CD14-positive monocyte (primary cell): ENCODE measurements at regions not wholly inside any gene's neighbourhood (a gene's known extent, or its start where the extent isn't known, plus 50 kb on each side); places are given as distances from the start of the nearest gene placed in this dataset.

ENCODE experiments used
- DNase-seq, 3 donors: peaks; one replicate each; pipeline ENCODE4 v3.0.0-alpha.2; 2011 to 2022
- H2AFZ ChIP-seq: 2 replicates; pipeline ENCODE4 v1.6.0; 2012; ENCODE audit warnings: mild to moderate bottlenecking, low read depth, low read length, inconsistent platforms; ENCODE audit not compliant: insufficient read depth, poor library complexity, severe bottlenecking
- H3K27ac ChIP-seq, 2 donors: 1 replicate in 1 of 2; 2 replicates in 1 of 2; pipeline ENCODE4 v1.5.1; 2012 to 2013; ENCODE audit warnings: low read length in 2 of 2, control low read depth in 1 of 2, inconsistent platforms in 1 of 2, low read depth in 1 of 2, mild to moderate bottlenecking in 1 of 2
- H3K27me3 ChIP-seq, 2 donors: one replicate each; pipeline versions ENCODE4 v1.6.0 to v1.6.1; 2011 to 2013; ENCODE audit warnings: low read length in 2 of 2; ENCODE audit not compliant: control insufficient read depth in 2 of 2, insufficient read depth in 2 of 2
- H3K36me3 ChIP-seq, 2 donors: replicated peaks in 1 of 2; 1 replicate in 1 of 2; 2 replicates in 1 of 2; pipeline versions ENCODE4 v1.5.1 to v1.6.1; 2012 to 2013; ENCODE audit warnings: low read length in 2 of 2, control low read depth in 1 of 2, inconsistent platforms in 1 of 2, mild to moderate bottlenecking in 1 of 2; ENCODE audit not compliant: insufficient read depth in 2 of 2, control insufficient read depth in 1 of 2
- H3K4me1 ChIP-seq, 2 donors: 1 replicate in 1 of 2; 2 replicates in 1 of 2; pipeline versions ENCODE4 v1.5.1 to v1.6.1; 2012 to 2013; ENCODE audit warnings: low read length in 2 of 2, control low read depth in 1 of 2, inconsistent platforms in 1 of 2, mild to moderate bottlenecking in 1 of 2, moderate library complexity in 1 of 2; ENCODE audit not compliant: insufficient read depth in 2 of 2, control insufficient read depth in 1 of 2
- H3K4me2 ChIP-seq: replicated peaks from 2 replicates; pipeline ENCODE3; 2012; ENCODE audit warnings: low read length, moderate library complexity, mild to moderate bottlenecking; ENCODE audit not compliant: poor library complexity, severe bottlenecking; ENCODE audit errors: extremely low read depth
- H3K4me3 ChIP-seq, 3 experiments: fragments of 200-600 bp in 1 of 3; sonication (generic) in 1 of 3; replicated peaks in 1 of 3; 1 replicate in 2 of 3; 2 replicates in 1 of 3; pipeline ENCODE4 v1.5.1; 2011 to 2013; ENCODE audit warnings: low read length in 3 of 3, mild to moderate bottlenecking in 3 of 3, control low read depth in 2 of 3, low read depth in 2 of 3, inconsistent platforms in 1 of 3, moderate library complexity in 1 of 3
- H3K79me2 ChIP-seq: 2 replicates; pipeline ENCODE4 v1.6.0; 2012; ENCODE audit warnings: mild to moderate bottlenecking, control low read depth, inconsistent platforms, low read length, moderate library complexity; ENCODE audit not compliant: insufficient read depth
- H3K9ac ChIP-seq: 2 replicates; pipeline ENCODE4 v1.6.0; 2017; ENCODE audit warnings: low read length, mild to moderate bottlenecking; ENCODE audit not compliant: insufficient read depth, poor library complexity, severe bottlenecking
- H3K9me3 ChIP-seq, 2 donors: replicated peaks in 1 of 2; 1 replicate in 1 of 2; 2 replicates in 1 of 2; pipeline versions ENCODE4 v1.5.1 to v1.6.1; 2012 to 2013; ENCODE audit warnings: low read length in 2 of 2, control low read depth in 1 of 2; ENCODE audit not compliant: control insufficient read depth in 1 of 2, insufficient read depth in 1 of 2
- H4K20me1 ChIP-seq: 2 replicates; pipeline ENCODE4 v1.6.0; 2012; ENCODE audit warnings: mild to moderate bottlenecking, low read length, control low read depth, moderate library complexity; ENCODE audit not compliant: insufficient read depth
- H3K27ac Mint-ChIP-seq, 7 donors: one replicate each; pipeline ENCODE4 v1.8.0; 2020; ENCODE audit warnings: mild to moderate bottlenecking in 7 of 7, mixed read lengths in 7 of 7, moderate library complexity in 6 of 7, inconsistent platforms in 2 of 7
- H3K27me3 Mint-ChIP-seq, 3 donors: one replicate each; pipeline ENCODE4 v1.8.0; 2021 to 2022; ENCODE audit warnings: low read depth in 3 of 3, mild to moderate bottlenecking in 3 of 3, mixed read lengths in 3 of 3, moderate library complexity in 3 of 3, inconsistent platforms in 1 of 3
- H3K36me3 Mint-ChIP-seq, 2 donors: one replicate each; pipeline ENCODE4 v1.8.0; 2020; ENCODE audit warnings: mixed read lengths in 2 of 2, inconsistent platforms in 1 of 2, mild to moderate bottlenecking in 1 of 2
- H3K4me1 Mint-ChIP-seq: one replicate; pipeline ENCODE4 v1.8.0; 2020; ENCODE audit warnings: mild to moderate bottlenecking, mixed read lengths
- H3K4me3 Mint-ChIP-seq, 2 donors: one replicate each; pipeline ENCODE4 v1.8.0; 2020; ENCODE audit warnings: mild to moderate bottlenecking in 2 of 2, mixed read lengths in 2 of 2, moderate library complexity in 1 of 2
- H3K9me3 Mint-ChIP-seq, 7 donors: one replicate each; pipeline ENCODE4 v1.8.0; 2020 to 2022; ENCODE audit warnings: mixed read lengths in 7 of 7, mild to moderate bottlenecking in 6 of 7, moderate library complexity in 6 of 7, inconsistent platforms in 2 of 7
- WGBS: methylation state at CpG from one replicate; pipeline ENCODE4 v1.1.5; 2013; ENCODE audit warnings: missing lambda C conversion rate; ENCODE audit not compliant: insufficient coverage; 5-methylcytosine and 5-hydroxymethylcytosine counted together
- intact Hi-C, 2 donors: fragments of 100-400 bp; cut with micrococcal nuclease; formaldehyde crosslinking; loops; one replicate each; pipeline versions ENCODE4 v1.15.0 to v1.15.1; 2023
- TF ChIP-seq, protein P1 (sequence below): fragments of 200-600 bp; IDR thresholded peaks from one replicate; pipeline ENCODE4 v1.8.0; 2022; ENCODE audit warnings: antibody characterized with exemption, mild to moderate bottlenecking

DNA sequence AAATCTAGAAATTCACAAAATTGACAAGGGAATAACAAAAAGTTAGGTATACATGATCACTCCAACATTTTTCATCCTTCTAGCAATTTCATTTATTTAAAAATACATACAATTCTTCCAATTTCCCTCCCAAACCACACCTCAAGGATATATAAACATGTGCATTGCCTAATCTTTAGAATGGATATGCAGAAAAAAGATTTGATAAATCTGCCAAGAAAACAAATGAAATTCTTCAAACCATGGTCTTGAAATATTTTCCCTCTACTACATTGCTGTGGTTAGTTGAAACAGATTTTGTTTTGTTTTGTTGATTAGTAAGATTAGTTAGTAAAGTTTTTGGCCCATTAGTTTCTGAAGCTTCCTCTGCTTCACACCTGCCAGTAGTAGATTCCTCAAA lies 703.3 kb upstream of the CCDC179 start:
- no peak for DNase-seq
- H3K4me1 Mint-ChIP-seq: no peaks in the 10 kb centered on the region
- intact Hi-C loops: no loop called here
- no peaks in the 10 kb centered on the region for H3K79me2 ChIP-seq
- H3K9ac ChIP-seq: no peak overlapping the region
- H3K27ac Mint-ChIP-seq: no peak overlapping the region
- no peak overlapping the region for H3K4me2 ChIP-seq
- no peaks in the 10 kb centered on the region for H3K4me1 ChIP-seq
- H4K20me1 ChIP-seq: no peaks in the 10 kb centered on the region
- peaks cover 1 to 5% (median 3%) of the 10 kb centered on the region in 7 donors for H3K9me3 Mint-ChIP-seq
- H3K9me3 ChIP-seq: peaks cover 0 to 2% of the 10 kb centered on the region in 2 donors
- no peaks in the 10 kb centered on the region for H3K36me3 ChIP-seq
- no peak overlapping the region for H2AFZ ChIP-seq
- TF ChIP-seq, protein P1, sequence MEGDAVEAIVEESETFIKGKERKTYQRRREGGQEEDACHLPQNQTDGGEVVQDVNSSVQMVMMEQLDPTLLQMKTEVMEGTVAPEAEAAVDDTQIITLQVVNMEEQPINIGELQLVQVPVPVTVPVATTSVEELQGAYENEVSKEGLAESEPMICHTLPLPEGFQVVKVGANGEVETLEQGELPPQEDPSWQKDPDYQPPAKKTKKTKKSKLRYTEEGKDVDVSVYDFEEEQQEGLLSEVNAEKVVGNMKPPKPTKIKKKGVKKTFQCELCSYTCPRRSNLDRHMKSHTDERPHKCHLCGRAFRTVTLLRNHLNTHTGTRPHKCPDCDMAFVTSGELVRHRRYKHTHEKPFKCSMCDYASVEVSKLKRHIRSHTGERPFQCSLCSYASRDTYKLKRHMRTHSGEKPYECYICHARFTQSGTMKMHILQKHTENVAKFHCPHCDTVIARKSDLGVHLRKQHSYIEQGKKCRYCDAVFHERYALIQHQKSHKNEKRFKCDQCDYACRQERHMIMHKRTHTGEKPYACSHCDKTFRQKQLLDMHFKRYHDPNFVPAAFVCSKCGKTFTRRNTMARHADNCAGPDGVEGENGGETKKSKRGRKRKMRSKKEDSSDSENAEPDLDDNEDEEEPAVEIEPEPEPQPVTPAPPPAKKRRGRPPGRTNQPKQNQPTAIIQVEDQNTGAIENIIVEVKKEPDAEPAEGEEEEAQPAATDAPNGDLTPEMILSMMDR: no peak
- H3K4me3 Mint-ChIP-seq: no peak overlapping the region
- no peak overlapping the region for H3K27ac ChIP-seq
- no peaks in the 10 kb centered on the region for H3K27me3 ChIP-seq
- peaks cover 0 to 2% (median 0%) of the 10 kb centered on the region in 3 donors for H3K27me3 Mint-ChIP-seq
- no peak overlapping the region for H3K4me3 ChIP-seq
- H3K36me3 Mint-ChIP-seq: no peaks in the 10 kb centered on the region

DNA sequence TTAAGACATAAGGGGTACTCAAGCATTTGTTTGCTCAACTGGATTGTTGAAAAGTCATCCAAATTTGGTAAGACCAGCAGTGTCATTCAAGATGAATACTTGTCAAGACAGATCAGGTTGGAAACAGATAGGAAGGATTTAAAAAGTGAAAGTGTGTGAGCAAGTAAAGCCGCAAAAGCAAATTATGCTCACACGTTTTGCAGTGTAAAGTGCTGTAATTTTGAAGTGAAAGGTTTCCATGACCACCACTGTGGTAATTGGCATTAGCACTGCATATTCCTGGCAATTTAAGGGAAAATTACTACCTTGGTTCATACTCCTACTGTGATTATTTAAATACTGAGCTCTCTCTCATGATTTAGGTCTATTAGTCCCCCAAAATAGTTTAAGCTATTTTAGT lies 704.1 kb upstream of the CCDC179 start:
- H3K9me3 ChIP-seq: peaks cover 0 to 2% of the 10 kb centered on the region in 2 donors
- no peaks in the 10 kb centered on the region for H3K36me3 Mint-ChIP-seq
- no peak for DNase-seq
- H3K79me2 ChIP-seq: no peaks in the 10 kb centered on the region
- no peaks in the 10 kb centered on the region for H3K27me3 ChIP-seq
- 85% methylated on average over 2 of the region's 2 CpGs for WGBS
- H3K9ac ChIP-seq: no peak overlapping the region
- no peaks in the 10 kb centered on the region for H3K4me1 ChIP-seq
- H3K4me3 Mint-ChIP-seq: no peak overlapping the region
- H3K9me3 Mint-ChIP-seq: peaks cover 0 to 5% (median 3%) of the 10 kb centered on the region in 7 donors
- peaks cover 0 to 1% (median 0%) of the 10 kb centered on the region in 3 donors for H3K27me3 Mint-ChIP-seq
- H4K20me1 ChIP-seq: no peaks in the 10 kb centered on the region
- TF ChIP-seq, protein P1: no peak
- no peak overlapping the region for H3K4me3 ChIP-seq
- intact Hi-C loops: no loop called here
- no peak overlapping the region for H2AFZ ChIP-seq
- no peaks in the 10 kb centered on the region for H3K4me1 Mint-ChIP-seq
- no peak overlapping the region for H3K4me2 ChIP-seq
- no peak overlapping the region for H3K27ac ChIP-seq
- H3K36me3 ChIP-seq: no peaks in the 10 kb centered on the region
- H3K27ac Mint-ChIP-seq: no peak overlapping the region
